ENCODE measurements at regions not wholly inside any gene's neighbourhood (a gene's known extent, or its start where the extent isn't known, plus 50 kb on each side); places are given as distances from the start of the nearest gene placed in this dataset.

GRCh38 chr21:32946654-32947053 lies 79.1 kb upstream of the OLIG2 start (continued):
- no peak for TF ChIP-seq ZNF263 (CRISPR knock-in tag; IDR thresholded peaks at IDR 0.05; ENCODE audit: low read depth)
- TF ChIP-seq, protein P1, sequence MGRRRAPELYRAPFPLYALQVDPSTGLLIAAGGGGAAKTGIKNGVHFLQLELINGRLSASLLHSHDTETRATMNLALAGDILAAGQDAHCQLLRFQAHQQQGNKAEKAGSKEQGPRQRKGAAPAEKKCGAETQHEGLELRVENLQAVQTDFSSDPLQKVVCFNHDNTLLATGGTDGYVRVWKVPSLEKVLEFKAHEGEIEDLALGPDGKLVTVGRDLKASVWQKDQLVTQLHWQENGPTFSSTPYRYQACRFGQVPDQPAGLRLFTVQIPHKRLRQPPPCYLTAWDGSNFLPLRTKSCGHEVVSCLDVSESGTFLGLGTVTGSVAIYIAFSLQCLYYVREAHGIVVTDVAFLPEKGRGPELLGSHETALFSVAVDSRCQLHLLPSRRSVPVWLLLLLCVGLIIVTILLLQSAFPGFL (CRISPR knock-in tag; IDR thresholded peaks at IDR 0.05; ENCODE audit: borderline replicate concordance) = no peak

- H3K27me3 Mint-ChIP-seq (ENCODE audit: low read depth) = no peaks in the 10 kb centered on the region; the same call in 1 of the 2 replicates
- ATAC-seq = no peak
- CTCF ChIA-PET = interaction anchor here (1.4 kb wide), 1 partner anchor 249 kb away, joined by 4 read pairs; no protein-coding TSS in a partner anchor
These were observed 78.0 kb upstream of the OLIG2 start for GRCh38 chr21:32947736-32948135.

GRCh38 chr21:32949701-32950100 lies 76.0 kb upstream of the OLIG2 start:
- peaks cover 10% of the 10 kb centered on the region for H3K9me3 Mint-ChIP-seq
- H3K27me3 Mint-ChIP-seq (ENCODE audit: low read depth) = no peaks in the 10 kb centered on the region
- ATAC-seq (no peak), DNase-seq (ENCODE audit: low spot score) (no peak)
- ChIA-PET CTCF (interaction anchor here (0.6 to 3.7 kb wide), 5 partner anchors 9 to 1700 kb away, joined by 4 to 37 read pairs (median 6); partner anchors contain the start of gene OLIG2), POLR2A (no interaction called here)
- peaks cover 49% of the 10 kb centered on the region for H3K4me1 Mint-ChIP-seq
- H3K4me3 Mint-ChIP-seq = no peak overlapping the region
- no peak overlapping the region for H3K27ac Mint-ChIP-seq
- H3K36me3 Mint-ChIP-seq = no peaks in the 10 kb centered on the region
- TF ChIP-seq, protein P2, sequence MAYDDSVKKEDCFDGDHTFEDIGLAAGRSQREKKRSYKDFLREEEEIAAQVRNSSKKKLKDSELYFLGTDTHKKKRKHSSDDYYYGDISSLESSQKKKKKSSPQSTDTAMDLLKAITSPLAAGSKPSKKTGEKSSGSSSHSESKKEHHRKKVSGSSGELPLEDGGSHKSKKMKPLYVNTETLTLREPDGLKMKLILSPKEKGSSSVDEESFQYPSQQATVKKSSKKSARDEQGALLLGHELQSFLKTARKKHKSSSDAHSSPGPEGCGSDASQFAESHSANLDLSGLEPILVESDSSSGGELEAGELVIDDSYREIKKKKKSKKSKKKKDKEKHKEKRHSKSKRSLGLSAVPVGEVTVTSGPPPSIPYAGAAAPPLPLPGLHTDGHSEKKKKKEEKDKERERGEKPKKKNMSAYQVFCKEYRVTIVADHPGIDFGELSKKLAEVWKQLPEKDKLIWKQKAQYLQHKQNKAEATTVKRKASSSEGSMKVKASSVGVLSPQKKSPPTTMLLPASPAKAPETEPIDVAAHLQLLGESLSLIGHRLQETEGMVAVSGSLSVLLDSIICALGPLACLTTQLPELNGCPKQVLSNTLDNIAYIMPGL (CRISPR knock-in tag; IDR thresholded peaks at IDR 0.05) = no peak
- TF ChIP-seq, protein P3, sequence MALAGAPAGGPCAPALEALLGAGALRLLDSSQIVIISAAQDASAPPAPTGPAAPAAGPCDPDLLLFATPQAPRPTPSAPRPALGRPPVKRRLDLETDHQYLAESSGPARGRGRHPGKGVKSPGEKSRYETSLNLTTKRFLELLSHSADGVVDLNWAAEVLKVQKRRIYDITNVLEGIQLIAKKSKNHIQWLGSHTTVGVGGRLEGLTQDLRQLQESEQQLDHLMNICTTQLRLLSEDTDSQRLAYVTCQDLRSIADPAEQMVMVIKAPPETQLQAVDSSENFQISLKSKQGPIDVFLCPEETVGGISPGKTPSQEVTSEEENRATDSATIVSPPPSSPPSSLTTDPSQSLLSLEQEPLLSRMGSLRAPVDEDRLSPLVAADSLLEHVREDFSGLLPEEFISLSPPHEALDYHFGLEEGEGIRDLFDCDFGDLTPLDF (CRISPR knock-in tag; IDR thresholded peaks at IDR 0.05) = no peak
- TF ChIP-seq RORB (CRISPR knock-in tag; IDR thresholded peaks at IDR 0.05) (no peak), ATF2 (CRISPR knock-in tag; IDR thresholded peaks at IDR 0.05; ENCODE audit: borderline replicate concordance, low read depth) (no peak)
- TF ChIP-seq, protein P4, sequence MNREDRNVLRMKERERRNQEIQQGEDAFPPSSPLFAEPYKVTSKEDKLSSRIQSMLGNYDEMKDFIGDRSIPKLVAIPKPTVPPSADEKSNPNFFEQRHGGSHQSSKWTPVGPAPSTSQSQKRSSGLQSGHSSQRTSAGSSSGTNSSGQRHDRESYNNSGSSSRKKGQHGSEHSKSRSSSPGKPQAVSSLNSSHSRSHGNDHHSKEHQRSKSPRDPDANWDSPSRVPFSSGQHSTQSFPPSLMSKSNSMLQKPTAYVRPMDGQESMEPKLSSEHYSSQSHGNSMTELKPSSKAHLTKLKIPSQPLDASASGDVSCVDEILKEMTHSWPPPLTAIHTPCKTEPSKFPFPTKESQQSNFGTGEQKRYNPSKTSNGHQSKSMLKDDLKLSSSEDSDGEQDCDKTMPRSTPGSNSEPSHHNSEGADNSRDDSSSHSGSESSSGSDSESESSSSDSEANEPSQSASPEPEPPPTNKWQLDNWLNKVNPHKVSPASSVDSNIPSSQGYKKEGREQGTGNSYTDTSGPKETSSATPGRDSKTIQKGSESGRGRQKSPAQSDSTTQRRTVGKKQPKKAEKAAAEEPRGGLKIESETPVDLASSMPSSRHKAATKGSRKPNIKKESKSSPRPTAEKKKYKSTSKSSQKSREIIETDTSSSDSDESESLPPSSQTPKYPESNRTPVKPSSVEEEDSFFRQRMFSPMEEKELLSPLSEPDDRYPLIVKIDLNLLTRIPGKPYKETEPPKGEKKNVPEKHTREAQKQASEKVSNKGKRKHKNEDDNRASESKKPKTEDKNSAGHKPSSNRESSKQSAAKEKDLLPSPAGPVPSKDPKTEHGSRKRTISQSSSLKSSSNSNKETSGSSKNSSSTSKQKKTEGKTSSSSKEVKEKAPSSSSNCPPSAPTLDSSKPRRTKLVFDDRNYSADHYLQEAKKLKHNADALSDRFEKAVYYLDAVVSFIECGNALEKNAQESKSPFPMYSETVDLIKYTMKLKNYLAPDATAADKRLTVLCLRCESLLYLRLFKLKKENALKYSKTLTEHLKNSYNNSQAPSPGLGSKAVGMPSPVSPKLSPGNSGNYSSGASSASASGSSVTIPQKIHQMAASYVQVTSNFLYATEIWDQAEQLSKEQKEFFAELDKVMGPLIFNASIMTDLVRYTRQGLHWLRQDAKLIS (CRISPR knock-in tag; IDR thresholded peaks at IDR 0.05; ENCODE audit: borderline replicate concordance) = no peak

More at GRCh38 chr21:32947736-32948135, 78.0 kb upstream of the OLIG2 start:
- POLR2A ChIA-PET = no interaction called here
- H3K4me3 Mint-ChIP-seq = no peak overlapping the region
- no peaks in the 10 kb centered on the region for H3K36me3 Mint-ChIP-seq
- no peak for DNase-seq (ENCODE audit: low spot score)
- H3K9me3 Mint-ChIP-seq = peaks cover 10% of the 10 kb centered on the region
- TF ChIP-seq TP53 (CRISPR knock-in tag; IDR thresholded peaks at IDR 0.05) = no peak
- no peak for TF ChIP-seq ZNF425 (CRISPR knock-in tag; conservative IDR thresholded peaks at IDR 0.05)
- TF ChIP-seq ATF3 (CRISPR knock-in tag; conservative IDR thresholded peaks at IDR 0.05) = no peak
- TF ChIP-seq, protein P5, sequence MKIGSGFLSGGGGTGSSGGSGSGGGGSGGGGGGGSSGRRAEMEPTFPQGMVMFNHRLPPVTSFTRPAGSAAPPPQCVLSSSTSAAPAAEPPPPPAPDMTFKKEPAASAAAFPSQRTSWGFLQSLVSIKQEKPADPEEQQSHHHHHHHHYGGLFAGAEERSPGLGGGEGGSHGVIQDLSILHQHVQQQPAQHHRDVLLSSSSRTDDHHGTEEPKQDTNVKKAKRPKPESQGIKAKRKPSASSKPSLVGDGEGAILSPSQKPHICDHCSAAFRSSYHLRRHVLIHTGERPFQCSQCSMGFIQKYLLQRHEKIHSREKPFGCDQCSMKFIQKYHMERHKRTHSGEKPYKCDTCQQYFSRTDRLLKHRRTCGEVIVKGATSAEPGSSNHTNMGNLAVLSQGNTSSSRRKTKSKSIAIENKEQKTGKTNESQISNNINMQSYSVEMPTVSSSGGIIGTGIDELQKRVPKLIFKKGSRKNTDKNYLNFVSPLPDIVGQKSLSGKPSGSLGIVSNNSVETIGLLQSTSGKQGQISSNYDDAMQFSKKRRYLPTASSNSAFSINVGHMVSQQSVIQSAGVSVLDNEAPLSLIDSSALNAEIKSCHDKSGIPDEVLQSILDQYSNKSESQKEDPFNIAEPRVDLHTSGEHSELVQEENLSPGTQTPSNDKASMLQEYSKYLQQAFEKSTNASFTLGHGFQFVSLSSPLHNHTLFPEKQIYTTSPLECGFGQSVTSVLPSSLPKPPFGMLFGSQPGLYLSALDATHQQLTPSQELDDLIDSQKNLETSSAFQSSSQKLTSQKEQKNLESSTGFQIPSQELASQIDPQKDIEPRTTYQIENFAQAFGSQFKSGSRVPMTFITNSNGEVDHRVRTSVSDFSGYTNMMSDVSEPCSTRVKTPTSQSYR (CRISPR knock-in tag; IDR thresholded peaks at IDR 0.05) = no peak
- TF ChIP-seq CREB1 (CRISPR knock-in tag; IDR thresholded peaks at IDR 0.05) = no peak
- TF ChIP-seq NR1H2 (CRISPR knock-in tag; IDR thresholded peaks at IDR 0.05) = no peak
- peaks cover 32% of the 10 kb centered on the region for H3K4me1 Mint-ChIP-seq
- H3K27ac Mint-ChIP-seq = no peak overlapping the region
